HG02884 (cell line): ENCODE measurements at regions not wholly inside any gene's neighbourhood (a gene's known extent, or its start where the extent isn't known, plus 50 kb on each side); places are given as distances from the start of the nearest gene placed in this dataset.

Experiments
- ATAC-seq: cut with Tn5 transposase; IDR thresholded peaks from one replicate; pipeline ENCODE4 v1.9.1; 2021; ENCODE audit warnings: mild to moderate bottlenecking, moderate library complexity; ENCODE audit not compliant: unreplicated experiment

DNA sequence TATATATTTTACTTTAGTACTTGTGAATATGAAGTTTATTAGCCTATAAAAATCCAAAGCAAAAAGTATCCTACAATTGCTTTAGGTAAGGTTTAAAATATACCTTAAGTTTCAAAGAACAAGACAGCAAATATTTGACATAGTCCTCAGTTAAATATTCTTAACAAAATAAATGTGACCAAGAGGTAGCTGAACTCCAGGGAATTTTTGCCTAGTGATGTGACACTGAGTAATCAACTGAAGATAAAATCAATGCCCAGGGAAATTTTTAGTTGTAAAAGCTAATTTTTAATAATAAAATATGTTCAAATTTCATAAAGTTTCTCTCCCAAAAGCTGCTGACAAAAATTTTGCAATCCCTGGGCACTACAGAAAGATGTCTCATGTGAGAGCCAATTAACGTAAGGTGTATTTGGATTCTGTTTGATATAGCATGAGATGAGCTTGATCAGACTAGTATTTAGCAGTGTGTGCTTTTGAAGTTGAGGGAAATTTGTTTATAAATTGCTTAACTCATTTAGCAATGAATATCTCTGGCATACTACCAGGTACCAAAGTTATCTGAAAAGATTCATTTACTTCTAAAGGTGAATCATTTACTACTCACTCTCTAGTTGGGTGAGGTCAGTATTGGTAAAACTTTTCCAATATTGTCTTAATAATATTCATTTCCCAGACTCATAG lies 80.2 kb upstream of the PALMD start:
- no peak for ATAC-seq

DNA sequence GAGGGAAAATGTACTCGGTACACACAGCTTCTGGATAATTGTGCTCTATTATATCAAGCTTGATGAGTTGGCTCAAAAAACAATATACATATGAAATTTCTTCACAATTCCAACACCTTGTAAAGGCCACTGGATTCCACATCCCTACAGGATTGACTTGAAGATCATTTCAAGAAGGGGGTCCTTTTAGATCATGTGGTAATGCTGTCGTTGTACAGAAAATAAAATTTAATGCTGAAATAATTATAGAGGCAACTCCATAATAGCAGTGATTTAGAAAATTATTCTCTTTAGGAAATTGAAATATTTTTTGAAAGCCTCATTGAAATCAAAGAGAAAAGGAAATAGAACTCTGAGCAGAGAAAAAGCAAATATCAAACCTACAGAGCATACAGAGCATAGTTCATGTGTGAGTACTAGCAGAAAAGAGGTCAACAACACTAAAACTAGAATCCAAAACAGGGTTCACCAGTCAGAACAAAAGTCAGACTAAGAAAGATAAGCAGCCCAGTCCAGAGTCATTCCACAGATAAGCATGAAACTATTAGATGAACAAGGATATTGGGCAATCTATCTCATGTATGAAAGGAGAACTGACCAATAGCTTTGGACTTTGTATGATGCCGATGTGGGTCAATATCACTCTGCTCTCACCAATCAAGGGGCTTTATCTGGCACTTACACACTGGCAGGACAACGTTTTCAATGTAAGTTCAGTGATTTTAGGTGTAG lies 79.5 kb upstream of the PALMD start:
- no peak for ATAC-seq

DNA sequence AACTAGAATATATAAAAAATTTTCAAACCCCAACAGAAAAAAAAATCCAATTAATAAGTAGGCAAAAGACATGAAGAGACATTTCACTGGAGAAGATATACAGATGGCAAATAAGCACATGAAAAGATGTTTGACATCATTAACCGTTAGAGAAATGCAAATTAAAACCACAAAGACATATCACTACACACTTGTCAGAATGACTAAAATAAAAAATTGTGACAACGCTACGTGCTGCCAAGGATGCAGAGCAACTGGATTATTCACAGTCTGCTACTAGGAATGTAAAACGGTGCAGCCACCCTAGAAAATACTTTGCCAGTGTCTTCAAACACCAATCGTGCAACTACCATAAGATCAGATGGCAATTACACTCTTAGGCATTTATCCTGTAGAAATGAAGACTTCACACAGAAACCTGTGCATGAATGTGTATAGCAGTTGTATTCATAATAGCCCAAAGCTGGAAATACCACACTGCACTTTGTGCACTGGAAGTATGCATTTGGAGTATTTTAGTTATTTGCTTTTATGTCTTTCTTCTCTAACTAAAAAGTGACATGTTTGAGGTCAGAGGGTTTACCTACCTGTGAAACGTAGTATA lies 75.3 kb upstream of the PALMD start:
- no peak for ATAC-seq

DNA sequence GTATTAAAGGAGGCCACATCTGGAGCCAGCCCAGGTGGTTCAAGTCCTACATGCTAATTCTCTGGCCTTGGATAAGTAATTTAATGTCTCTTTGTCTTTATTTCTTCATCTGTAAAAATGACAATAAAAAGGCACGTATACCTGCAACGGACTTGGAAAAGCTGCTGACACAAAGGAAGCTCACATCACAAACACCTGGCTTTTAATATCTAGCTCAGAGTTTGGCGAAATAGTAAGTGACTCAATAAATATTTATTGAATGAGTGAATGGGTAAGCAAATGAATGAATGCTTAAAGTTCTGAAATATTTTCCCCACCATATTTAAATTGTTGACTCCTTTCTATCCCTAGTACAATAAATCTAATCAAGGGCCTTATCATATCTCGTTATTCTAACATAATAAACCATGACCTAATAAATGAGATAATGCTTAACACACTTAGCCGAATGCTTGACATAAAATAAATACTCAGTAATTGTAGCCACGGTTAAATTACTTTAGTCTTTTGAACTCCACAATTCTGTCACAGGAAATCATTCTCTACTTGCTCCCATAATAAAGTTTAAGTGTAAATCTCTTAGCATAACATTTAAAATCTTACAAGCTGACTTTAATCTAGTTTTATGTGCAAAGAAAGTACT lies 74.7 kb upstream of the PALMD start:
- ATAC-seq: no peak

DNA sequence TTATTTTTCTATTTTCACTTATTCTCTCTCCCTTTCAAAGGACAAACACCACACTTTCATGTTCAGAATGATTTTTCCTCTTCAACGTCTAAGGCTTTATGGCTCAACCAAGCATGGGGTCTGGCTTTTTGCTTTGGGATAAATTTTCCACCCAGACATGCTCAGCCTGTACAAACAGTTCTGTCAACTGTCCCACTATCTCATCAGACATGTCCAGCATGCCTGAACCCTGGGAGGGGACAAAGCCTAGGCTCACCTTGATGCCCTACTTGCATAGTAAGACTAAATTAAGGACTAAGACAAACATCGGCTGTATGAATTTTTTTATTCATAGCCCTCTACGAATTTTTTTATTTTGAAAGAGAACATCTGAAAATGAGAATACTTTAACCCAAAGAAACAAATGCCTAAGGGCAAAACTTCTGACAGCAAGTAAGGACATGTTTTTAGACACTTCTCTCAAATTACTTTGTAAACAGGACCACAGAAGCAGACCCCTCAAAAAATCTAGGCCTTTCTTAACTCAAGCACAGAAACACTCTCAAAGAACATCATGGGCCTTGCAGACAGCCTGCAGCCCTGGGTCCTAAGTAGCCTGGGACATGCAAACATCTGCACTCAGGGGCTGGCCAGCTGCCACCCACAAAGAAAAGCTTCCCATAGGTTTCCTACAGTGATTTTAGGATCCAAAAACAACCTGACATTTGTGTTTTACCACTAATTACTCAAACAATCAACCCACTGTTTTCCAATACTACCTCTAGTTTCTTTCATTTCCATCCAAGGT lies 72.3 kb upstream of the PALMD start:
- no peak for ATAC-seq

DNA sequence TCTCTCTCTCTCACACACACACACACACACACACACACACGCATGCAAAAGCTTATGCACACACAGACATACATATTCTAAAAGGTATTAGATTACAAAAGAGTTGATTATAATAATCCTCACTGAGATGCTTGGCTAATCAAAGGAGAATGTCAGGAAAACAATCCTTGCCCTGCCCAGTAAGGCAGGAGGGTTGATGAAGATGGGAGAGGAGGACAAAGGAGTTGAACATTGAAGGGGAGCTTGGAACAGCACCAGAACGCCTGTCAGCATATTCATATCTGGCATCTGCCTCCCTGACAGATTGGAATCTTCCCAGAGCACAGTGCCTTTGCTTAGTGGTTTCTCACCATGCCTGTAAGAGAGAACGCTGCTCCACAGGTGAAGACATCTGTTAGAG lies 68.6 kb upstream of the PALMD start:
- no peak for ATAC-seq

DNA sequence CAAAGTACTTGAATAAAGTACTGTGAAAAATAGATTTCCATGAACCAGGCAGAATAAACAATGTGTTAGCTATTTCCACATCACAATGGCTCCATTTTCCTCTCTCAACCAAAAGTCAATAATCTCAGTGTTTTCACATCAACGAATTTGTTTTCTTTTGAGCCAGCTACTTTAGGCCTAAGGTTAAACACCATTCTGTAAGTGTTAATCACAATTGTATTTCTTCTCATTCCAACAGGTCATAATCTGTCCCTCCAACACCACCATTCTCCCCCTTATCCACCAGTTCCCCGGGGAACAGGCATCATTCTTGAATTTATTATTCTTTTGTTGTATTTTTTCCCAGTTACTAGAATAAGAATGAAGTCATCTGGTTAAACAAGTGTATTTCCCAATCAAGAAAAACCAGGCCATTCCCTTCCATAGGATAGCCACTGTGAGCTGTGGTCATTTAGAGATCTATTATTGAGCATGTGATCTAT lies 66.2 kb upstream of the PALMD start:
- ATAC-seq: no peak

DNA sequence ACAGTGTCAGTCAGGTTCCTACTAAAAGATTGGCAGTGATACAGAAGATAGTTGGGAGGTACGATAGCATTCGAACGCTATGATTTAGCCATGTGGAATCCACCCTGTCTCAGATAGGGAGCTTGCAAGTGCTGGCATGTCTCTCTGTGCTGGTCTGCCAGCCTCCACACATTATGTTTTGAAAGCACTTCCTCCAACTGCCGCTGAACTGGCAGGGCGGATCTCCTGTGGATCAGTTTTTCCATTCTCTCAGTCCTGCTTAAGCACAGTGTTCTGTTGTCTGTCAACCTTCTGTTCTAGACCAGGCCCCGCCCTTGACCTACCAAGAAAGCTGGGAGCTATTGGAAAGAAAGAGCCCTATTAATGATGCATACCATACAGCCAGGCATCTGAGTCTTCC lies 65.5 kb upstream of the PALMD start:
- ATAC-seq: no peak

DNA sequence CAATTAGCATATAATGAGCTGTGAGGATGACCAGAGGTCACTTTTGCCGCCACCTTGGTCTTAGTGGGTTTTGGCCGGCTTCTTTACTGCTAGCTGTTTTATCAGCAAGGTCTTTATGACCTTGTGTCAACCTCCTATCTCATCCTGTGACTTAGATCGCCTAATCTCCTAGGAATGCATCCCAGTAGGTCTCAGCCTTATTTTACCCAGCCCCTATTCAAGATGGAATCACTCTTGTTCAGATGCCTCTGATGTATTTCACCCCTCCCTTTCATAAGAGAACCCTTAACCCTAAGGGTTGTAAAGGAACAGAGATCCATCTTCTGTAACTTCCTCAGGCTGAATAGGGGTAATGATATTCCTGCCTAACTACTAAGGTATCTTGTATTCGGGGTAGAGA lies 58.9 kb upstream of the PALMD start:
- ATAC-seq: no peak

DNA sequence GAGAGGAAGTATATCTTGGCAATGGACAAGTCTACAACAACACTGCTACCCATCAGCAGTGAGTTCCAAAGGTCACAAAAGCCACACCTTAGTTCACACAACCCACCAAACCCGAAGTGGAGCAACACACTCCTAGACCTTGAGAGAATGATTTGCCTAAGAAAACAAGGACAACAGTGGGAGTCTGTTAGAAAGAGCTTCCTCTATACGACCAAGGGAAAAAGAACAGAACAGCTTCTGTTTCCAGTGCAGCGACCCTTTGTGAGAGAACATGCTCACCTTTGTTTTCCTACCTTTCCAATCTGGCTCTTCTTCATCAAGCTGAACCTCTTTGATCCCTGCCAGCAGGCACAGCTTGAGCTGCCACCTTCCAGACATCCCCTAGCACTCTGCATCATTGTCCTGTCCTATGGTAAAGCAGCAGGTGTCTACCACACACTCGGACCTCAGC lies 56.7 kb upstream of the PALMD start:
- ATAC-seq: no peak

DNA sequence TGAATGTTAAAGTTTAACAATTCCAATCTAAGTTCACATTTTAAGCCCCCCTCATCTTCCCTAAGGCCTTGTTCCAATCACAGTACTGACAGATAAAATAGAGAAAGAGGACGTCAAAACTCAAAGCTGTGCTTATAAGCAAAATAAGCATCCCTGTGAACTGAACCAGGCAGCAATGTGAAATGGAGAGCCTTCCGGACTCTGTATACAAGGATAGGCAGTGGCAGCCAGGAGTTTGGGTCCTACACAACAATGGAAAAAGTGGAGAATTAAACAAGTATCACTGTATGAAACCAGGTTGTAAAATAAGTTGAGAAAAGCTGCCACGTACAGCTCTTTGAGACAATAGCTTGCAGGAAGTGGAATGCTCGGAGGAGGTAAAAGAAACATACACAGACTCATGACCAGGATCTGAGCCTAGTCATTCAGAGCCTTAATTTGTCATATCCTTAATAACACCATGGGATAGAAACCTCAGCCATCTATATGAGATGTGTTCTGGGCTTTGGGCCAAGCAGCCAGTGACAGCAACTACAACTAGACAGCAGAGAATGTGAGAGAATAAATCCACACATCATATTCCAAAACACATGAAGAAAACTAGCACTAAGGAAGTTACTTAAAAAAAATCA lies 55.2 kb upstream of the PALMD start:
- no peak for ATAC-seq

DNA sequence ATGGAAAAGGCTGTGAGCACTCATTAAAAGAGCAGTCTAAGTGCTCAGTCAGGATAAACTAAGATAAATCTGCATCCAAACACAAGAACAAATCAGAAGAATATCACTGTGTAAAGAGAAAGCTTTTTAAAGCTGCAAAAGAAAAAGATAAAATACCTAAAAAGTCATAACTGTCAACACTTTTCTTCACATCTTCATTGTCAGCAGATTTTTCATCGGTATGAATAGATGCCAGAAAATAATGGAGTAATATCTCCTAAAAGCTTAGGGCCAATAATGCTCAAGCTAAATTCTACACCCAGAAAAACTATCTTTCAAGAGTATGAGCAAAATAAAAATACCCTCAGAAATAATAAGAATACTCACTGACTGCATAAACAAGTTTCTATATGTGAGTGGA lies 54.0 kb upstream of the PALMD start:
- no peak for ATAC-seq

DNA sequence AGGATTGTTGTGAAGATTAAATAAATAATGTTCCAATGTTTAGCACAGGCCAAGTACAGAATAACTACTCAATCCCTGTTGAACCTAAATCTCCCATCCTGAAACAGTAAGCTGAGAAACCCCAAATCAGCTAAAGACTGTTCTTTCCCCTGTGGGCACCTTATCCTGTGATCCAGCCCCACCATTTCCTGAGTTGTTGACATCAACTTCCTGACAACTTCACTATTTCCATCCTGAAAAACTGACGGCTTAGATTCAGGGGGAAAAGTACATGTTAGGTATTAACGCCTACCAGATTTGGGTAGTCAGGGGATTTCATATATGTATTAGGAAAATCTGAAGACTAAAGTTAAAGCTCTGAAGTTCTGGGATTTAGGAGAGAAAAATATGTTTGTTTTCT lies 51.7 kb upstream of the PALMD start:
- ATAC-seq: no peak

DNA sequence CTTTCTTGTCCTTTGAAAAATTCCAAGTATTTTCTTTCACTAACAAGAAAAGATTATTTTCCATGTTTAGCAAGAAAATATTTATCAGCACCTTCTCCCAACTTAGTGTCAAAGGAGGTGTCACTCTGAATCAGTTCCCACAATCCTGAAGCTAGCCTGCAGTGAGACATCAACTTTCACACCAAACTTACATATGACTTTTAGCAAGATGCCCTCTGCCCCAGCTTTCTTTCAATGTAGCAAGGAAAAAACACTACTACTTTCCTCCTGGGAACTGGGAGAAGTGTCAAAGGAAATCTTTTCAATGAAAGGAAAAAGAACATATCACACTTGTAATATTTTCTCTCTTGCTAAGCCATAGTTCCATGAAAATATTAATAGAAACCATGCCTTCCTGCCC lies 50.9 kb upstream of the PALMD start:
- ATAC-seq: no peak

DNA sequence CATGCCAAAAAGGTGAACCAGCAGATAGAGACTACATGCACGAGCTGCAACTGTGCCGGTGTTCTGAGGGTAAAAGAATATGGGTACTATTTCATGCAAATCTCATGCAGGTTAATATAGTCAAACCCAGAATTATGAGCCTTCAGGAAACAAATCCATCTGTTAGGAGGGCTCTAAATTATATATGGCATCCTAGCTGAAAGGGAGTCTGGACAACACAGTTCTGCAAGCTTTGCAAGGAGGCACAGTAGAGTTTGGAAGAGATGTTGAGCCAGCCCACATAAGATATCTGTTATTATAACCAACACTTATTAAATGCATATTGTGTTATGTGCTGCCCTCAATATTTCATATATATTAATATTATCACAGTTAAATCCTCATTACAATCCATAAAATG lies 50.5 kb upstream of the PALMD start:
- no peak for ATAC-seq
